ENCODE measurements at regions not wholly inside any gene's neighbourhood (a gene's known extent, or its start where the extent isn't known, plus 50 kb on each side); places are given as distances from the start of the nearest gene placed in this dataset.

- DNase-seq = no peak
Observed at GRCh38 chr4:145231906-145232700, 51.7 kb upstream of the OTUD4 start.

GRCh38 chr4:145230726-145231125, 50.3 kb upstream of the OTUD4 start:
- DNase-seq = no peak

Data from NCI-H1694 (cell line).